ENCODE measurements at regions not wholly inside any gene's neighbourhood (a gene's known extent, or its start where the extent isn't known, plus 50 kb on each side); places are given as distances from the start of the nearest gene placed in this dataset.

DNA sequence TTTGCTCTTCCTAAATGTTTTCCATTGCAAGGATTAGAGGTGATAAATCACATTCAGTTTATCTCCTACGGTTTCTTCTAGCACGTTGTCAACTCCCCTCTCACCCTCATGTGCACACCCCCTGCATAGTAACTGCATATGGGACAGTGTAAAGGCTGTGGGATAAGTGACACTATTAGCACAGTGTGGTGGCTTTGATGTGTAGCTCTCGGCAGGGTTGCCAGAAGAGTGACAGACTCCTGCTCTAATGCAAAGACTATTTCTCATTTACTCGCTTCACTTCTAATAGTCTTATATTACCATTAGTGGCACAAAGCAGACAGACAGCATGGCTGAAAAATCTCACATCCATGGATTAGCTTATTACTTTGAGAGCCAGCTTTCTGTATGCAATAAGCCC lies 454.6 kb downstream of the CETN3 start:
- H3K4me3 ChIP-seq (replicated peaks; ENCODE audit: insufficient read depth, low read length): no peak overlapping the region
- no peak overlapping the region for H3K27ac ChIP-seq (replicated peaks)
- TF ChIP-seq POLR2AphosphoS5 (IDR thresholded peaks at IDR 0.05; ENCODE audit: low read depth) (no peak), CTCF (IDR thresholded peaks at IDR 0.05; ENCODE audit: insufficient read depth, low read length) (no peak), GABPA (IDR thresholded peaks at IDR 0.05; ENCODE audit: low read depth) (no peak)
- TF ChIP-seq, protein P1, sequence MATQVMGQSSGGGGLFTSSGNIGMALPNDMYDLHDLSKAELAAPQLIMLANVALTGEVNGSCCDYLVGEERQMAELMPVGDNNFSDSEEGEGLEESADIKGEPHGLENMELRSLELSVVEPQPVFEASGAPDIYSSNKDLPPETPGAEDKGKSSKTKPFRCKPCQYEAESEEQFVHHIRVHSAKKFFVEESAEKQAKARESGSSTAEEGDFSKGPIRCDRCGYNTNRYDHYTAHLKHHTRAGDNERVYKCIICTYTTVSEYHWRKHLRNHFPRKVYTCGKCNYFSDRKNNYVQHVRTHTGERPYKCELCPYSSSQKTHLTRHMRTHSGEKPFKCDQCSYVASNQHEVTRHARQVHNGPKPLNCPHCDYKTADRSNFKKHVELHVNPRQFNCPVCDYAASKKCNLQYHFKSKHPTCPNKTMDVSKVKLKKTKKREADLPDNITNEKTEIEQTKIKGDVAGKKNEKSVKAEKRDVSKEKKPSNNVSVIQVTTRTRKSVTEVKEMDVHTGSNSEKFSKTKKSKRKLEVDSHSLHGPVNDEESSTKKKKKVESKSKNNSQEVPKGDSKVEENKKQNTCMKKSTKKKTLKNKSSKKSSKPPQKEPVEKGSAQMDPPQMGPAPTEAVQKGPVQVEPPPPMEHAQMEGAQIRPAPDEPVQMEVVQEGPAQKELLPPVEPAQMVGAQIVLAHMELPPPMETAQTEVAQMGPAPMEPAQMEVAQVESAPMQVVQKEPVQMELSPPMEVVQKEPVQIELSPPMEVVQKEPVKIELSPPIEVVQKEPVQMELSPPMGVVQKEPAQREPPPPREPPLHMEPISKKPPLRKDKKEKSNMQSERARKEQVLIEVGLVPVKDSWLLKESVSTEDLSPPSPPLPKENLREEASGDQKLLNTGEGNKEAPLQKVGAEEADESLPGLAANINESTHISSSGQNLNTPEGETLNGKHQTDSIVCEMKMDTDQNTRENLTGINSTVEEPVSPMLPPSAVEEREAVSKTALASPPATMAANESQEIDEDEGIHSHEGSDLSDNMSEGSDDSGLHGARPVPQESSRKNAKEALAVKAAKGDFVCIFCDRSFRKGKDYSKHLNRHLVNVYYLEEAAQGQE (IDR thresholded peaks at IDR 0.05; ENCODE audit: insufficient replicate concordance, low read depth): no peak
- DNase-seq (ENCODE audit: low read depth in 1 of 2, low spot score in 1 of 2): no peak
- no peaks in the 10 kb centered on the region for H3K27me3 ChIP-seq (ENCODE audit: insufficient read depth, poor library complexity, severe bottlenecking)

- Histone ChIP-seq H3K27me3 (ENCODE audit: insufficient read depth, poor library complexity, severe bottlenecking) (no peaks in the 10 kb centered on the region), H3K4me3 (replicated peaks; ENCODE audit: insufficient read depth, low read length) (no peak overlapping the region), H3K27ac (replicated peaks) (no peak overlapping the region)
- no peak for DNase-seq (ENCODE audit: low read depth in 1 of 2, low spot score in 1 of 2)
- TF ChIP-seq SPI1 (IDR thresholded peaks at IDR 0.05; ENCODE audit: borderline replicate concordance, low read depth) (no peak), GABPA (IDR thresholded peaks at IDR 0.05; ENCODE audit: low read depth) (no peak), POLR2AphosphoS5 (IDR thresholded peaks at IDR 0.05; ENCODE audit: low read depth) (no peak), CTCF (IDR thresholded peaks at IDR 0.05; ENCODE audit: insufficient read depth, low read length) (no peak)
- TF ChIP-seq, protein P1 (IDR thresholded peaks at IDR 0.05; ENCODE audit: insufficient replicate concordance, low read depth): no peak
Observed at GRCh38 chr5:89951876-89952275, 457.7 kb downstream of the CETN3 start.

DNA sequence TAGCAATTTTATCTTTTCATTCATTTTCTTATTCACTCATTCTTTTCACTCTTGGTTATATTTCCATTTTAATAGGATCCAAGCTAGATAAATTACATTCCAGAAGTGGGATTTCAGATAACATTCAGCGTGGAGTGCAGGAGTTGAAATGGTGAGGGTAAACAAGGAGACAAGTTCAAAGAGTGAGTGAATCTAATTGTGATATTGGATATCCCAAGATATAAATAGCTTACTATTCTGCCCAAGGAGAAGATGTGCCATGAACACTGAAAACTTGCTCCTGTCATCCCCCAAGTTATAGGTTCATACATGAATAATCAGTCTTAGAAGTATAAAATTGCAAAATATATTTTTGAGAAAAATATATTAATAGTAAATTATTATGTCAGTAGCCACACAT lies 459.3 kb downstream of the CETN3 start:
- Histone ChIP-seq H3K27me3 (ENCODE audit: insufficient read depth, poor library complexity, severe bottlenecking) (no peaks in the 10 kb centered on the region), H3K4me3 (replicated peaks; ENCODE audit: insufficient read depth, low read length) (no peak overlapping the region), H3K27ac (replicated peaks) (no peak overlapping the region)
- DNase-seq (ENCODE audit: low read depth in 1 of 2, low spot score in 1 of 2): no peak
- TF ChIP-seq, protein P1 (IDR thresholded peaks at IDR 0.05; ENCODE audit: insufficient replicate concordance, low read depth): no peak
- TF ChIP-seq CTCF (IDR thresholded peaks at IDR 0.05; ENCODE audit: insufficient read depth, low read length): no peak
- no peak for TF ChIP-seq SPI1 (IDR thresholded peaks at IDR 0.05; ENCODE audit: borderline replicate concordance, low read depth)
- no peak for TF ChIP-seq GABPA (IDR thresholded peaks at IDR 0.05; ENCODE audit: low read depth)
- no peak for TF ChIP-seq POLR2AphosphoS5 (IDR thresholded peaks at IDR 0.05; ENCODE audit: low read depth)
